Smooth muscle cell of the brain vasculature (primary cell): ENCODE measurements at regions not wholly inside any gene's neighbourhood (a gene's known extent, or its start where the extent isn't known, plus 50 kb on each side); places are given as distances from the start of the nearest gene placed in this dataset.
"Not testable (repeated sequence)": the region's sequence is repeated elsewhere in the genome, so short reads cannot be mapped to it uniquely, and the experiment has no call there.

Experiments used
- DNase-seq: peaks from one replicate; pipeline ENCODE4 v3.0.0-alpha.2; 2012; ENCODE audit warnings: low read depth, low spot score

DNA sequence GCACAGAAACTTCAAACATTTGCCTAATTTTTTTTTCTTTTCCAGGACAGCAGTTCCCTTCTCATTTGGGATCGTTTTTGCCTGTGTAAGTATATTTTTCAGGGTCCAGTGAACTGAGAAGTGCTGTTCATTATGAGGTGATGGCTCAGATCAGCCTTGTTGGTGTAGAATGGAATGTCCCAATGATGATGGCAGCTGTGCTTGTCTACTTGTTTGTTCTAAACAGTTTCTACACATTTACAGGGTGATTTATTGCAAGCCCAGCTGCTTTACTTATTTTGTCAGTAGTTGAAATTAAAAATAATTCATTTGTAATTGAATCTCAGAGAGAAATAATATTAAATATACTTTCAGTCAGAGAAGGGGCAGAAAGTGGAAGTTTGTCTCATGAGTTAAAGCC, 337.6 kb upstream of the SEMA6A start:
- no peak for DNase-seq

DNA sequence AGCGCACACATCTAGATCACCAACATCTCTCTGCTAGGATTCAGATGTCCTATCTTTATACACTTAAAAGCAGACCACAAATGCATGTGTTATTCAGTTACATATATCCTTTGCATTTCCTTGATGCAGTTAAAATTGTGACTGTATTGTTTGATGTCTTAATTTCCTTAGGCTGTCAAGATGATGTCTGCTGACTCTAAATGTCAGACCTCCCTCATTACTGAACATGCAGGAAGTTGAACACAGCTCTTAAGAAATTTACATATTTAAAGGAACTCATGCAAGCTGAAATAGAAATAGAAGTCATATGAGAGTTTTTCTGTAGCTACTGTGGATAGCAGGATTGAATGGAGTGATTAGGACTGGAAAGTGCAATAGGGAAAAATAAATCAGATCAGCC, 336.5 kb upstream of the SEMA6A start:
- no peak for DNase-seq

DNA sequence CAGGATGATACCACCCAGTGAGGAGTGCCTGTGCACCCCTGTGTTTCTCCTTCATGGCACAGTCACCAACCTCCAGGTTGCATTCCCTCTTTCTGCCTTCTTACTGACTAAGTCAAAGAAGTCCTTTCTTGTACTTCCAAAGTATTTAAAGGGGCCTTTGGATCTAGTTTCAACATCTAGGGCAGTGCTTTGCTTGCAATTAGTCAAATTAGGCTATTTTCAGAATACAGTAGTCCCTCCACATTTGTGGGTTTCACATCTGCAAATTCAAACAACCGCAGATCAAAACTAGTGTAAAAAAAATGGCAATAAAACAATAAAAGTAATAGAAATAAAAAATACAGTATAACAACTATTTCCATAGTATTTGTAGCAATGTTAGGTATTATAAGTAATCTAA, 333.9 kb upstream of the SEMA6A start:
- DNase-seq, result no peak

DNA sequence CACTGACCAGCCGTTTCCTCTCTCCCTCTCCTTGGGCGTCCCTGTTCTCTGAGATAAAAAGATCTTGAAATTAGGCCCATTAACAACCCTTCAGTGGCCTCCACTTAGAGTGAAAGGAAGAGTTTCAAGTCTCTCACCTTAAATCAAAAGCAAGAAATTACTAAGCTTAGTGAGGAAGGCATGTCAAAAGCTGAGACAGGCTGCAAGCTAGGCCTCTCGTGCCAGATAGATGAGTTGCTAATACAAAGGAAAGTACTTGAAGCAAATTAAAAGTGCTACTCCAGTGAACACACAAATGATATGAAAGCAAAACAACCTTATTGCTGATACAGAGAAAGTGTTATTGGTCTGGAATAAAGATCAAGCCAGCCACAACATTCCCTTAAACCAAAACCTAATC, 331.3 kb upstream of the SEMA6A start:
- DNase-seq, result no peak

DNA sequence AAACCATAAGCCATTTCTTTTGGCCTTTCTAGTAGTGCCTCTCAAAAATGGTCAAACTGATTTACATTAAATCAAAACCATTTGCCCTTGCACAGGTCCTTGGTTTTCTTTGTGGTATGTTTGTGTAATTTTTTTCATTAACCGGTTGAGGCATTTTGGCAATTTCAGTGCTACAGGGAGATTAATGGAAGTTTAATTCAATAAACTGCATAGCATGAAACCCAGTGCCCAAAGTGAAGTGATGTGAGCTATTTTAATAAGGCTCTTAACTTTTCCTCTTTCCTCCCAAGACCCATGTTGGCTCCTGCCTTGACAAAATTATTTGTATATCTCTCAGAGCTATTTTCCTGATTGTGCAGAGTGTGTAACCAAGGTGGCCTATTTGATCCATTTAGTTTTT, 326.2 kb upstream of the SEMA6A start:
- no peak for DNase-seq

DNA sequence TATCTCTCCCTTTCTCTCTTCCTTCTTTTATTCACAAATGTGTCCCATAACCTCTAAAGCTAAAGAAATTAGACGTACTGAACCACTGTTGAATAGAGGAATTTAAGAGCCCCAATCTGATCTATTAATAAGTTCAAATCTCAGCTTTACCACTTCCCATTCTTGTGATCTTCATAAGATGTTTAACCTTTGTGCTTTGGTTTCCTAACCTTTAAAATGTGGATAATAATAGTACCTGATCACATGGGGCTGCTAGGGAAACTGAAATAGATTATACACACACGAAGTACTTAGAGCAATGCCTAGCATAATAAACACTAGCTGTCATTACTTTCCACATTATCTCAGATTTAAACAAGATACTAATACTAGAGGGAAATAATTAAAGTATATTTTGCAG, 324.3 kb upstream of the SEMA6A start:
- no peak for DNase-seq

DNA sequence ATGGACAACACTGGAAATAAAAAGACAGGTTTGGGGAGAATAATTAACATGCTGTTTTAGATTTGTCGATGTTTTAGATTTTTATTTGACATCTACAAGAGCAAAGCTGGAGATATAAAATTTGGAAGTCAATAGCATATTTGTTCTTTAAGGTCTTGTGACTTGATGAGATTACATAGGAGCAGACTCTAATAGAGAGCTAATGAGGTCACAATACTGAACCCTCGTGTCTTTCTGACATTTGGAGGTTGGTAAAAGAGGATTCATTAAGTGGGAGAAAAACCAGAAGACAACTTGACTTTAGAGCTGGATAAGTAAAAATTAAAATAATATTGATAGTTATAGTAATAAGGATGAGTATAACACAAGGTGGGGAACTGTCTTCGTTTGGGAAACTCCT, 322.7 kb upstream of the SEMA6A start:
- no peak for DNase-seq

DNA sequence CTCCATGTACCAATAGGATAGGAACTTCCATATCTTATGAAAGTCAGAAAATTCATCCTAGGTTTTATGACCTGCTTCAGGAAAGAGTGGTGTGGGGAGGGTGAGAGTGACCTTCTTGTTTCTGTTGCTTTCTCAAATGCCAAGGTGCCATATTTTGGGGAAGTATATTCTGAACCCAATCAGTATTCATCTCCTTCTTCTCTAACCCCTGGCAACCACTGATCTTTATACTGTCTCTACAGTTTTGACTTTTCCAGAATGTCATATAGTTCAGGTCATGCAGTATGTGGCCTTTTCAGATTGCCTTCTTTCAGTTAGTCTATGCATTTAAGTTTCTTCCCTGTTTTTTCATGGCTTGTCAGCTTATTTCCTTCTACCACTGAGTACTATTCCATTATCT, 321.4 kb upstream of the SEMA6A start:
- DNase-seq, result no peak

DNA sequence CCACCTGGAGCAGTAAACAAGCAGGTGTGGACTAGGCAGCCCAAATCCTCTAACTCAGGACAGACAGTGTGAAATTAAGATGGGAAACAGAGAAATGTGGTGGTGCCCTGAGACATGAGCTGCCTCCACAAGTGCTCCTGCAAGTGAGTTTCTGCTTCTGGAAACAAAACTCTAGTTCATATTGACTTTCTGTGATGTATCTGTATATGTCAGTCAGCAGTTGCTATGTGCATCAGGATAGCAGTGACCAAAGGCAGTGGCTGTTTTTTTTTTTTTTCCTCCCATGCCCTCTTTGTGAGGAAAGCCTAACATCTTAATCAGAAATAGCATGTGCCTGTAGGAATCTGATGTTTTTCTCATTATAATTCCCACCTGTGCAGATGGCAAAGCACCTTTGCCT, 318.4 kb upstream of the SEMA6A start:
- no peak for DNase-seq

DNA sequence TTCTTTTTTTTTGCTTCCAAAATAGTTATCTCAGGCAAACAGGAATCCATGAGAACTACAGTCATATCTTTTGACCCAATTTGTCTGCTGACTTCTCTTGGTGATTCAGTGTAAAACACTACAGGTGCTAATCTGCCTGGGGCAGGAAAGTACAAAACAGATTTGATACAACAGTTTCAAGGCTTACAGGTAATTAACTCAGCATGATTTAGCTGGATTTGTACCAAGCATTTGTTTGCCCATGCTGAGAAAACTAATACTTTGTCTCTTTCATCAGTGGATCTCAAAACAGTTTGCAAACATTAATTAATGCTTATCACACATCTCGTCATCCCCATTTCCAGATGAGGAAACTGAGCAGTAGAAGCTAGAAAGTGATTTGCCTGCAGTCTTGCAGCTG, 312.5 kb upstream of the SEMA6A start:
- no peak for DNase-seq

DNA sequence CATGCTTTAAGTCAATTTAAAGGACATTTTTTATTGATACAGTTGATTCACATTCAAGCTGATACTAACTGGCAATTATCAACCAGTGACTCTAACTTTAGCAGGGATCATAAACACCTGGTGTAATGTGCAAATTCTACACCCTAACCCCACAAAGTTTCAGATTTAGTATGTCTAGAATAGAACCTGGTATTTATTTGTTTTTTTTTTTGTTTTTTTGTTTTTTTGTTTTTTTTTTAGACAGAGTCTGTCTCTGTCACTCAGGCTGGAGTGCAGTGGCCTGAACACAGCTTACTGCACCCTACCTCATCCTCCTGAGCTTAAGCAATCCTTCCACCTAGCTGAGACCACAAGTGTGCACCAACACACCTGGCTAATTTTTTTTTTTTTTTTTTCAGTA, 311.2 kb upstream of the SEMA6A start:
- DNase-seq, result no peak

DNA sequence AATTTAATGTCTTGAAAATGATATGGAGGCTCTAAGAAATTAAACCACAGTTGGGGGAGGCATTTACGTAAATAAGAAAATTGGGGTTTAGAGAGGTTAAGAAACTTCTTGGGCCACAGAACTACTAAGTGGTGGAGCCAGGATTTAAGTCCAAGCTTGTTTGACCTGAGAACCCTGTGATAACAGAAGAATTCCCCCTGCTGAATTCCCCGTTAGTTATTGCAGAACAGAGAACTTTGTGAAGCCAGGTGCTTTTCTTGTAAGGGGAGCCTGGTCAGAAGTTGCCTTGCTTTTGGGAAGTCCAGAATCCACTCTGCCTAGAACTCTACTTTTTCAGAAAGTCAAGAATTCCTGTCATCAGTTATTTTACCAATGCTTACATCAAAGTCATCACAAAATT, 309.3 kb upstream of the SEMA6A start:
- no peak for DNase-seq

DNA sequence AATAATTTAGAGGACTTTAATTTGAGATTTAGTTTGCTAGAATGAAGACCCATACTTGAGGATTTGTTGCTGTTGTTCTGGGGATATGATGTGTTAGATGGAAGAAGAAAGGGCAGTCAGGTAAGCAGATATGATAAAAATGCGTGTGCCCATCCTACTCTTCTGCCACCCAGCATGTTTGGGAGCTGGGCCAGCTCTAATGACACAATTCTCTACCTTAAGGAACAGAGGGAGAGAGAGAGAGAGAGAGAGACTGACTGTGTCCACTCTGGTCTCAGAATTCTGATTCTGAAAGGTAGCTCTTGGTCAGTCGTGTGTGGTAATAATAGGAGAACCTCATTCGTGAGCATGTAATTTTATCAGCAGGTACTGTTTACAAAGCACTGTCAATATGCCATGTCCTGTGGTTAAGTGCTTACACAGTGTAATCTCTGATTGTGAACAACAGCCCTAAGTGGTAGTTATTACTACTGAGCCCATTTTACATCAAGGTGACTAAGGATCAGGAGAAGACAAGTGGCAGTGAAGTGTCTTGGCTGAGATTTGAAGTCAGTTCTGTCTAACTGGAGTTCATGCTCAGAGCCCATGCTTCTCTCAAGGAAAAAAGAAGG, 307.4 kb upstream of the SEMA6A start:
- no peak for DNase-seq

DNA sequence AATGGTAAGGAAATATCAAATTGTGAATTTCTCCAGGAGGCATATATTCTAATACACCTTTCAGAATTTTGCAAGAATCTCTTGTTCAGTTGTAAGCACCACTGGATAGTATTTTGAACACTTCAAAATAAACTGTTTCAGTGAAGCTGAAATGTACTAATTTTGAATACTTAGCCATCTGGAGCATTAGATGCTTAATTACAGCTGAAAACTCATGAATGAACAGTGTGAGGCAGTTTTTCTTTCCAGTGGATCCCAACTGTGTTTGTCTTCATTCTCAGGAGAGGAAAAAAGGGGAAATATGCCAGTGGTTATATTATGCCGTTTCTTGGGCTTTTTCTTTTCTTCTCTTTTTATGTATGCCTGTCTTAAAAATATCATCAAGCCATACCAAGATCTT, 306.0 kb upstream of the SEMA6A start:
- no peak for DNase-seq

DNA sequence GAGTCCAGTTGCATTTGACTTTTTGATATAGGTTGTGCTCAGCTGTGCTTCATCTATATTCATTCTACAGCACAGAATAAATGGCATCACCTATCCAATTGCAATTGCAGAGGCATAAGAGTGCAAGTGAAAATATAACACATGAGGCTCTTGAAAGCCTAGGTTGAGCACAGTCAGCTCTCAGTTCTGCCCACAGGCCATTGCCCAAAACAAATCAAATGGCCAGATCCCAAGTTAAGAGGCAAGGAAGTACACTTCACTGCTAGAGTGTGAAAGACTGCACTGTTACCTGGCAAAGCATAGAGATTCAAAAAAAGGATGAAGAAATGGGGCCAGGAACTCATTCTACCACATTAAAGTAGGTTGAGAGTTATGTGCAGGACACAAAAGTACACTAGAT, 305.5 kb upstream of the SEMA6A start:
- no peak for DNase-seq

DNA sequence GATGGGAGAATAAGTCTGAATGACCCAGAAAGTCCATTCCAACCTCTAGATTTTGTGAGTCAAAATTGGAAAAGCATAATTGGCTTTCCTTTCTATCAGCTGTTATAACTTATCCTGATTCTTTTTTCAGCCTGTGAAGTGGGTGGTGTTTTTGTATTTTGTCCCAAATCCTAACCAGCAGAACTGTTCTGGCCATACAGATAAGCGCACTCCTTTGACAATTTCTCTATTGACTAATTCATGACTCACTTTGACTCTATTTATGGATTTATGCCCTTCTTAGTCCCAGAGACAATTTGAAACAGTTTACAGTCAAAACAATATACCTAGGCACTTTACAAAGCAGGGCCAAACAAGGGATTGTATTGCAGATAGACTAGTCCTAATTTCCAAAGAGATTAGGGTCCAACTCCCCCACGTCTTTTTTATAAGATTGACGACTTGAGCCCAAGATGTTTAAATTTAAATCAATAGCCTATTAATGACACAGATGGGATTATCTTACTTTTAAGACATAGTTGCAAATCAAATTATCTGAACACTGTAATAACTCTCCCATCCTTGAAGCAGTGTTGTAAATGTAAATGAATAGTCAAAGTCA, 301.7 kb upstream of the SEMA6A start:
- no peak for DNase-seq

DNA sequence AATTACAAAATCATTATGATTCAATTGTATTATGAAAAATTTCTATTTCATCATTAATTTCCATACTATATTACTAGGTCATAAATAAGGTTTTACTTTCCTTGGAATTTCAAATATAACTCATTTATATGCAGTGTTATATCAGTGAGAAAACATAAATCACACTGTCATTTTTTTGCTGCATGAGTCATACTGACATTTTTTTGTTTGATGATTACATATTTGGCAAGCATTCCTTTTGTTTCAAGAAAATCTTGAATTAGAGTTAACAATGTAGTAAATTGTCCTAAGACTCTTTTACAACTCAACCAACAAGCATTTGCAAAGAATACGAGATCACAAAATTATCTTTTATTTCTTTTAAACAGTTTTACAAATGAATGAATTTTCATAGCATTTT, 298.4 kb upstream of the SEMA6A start:
- DNase-seq, result no peak

DNA sequence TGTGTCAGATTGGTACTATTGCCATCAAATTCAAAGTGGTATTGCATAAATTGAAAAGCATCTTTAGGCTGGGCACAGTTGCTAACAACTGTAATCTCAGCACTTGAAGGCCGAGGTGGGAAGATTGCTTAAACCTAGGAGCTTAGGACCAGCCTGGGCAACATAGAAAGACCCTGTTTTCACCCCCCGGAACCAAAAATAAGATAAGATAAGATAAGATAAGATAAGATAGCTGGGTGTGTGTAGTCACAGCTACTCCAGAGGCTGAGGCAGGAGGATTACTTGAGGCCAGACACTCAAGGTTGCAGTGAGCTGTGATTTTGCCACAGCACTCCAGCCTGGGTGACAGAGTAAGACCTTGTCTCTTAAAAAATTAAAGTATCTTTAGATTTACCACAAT, 297.9 kb upstream of the SEMA6A start:
- DNase-seq, result no peak

DNA sequence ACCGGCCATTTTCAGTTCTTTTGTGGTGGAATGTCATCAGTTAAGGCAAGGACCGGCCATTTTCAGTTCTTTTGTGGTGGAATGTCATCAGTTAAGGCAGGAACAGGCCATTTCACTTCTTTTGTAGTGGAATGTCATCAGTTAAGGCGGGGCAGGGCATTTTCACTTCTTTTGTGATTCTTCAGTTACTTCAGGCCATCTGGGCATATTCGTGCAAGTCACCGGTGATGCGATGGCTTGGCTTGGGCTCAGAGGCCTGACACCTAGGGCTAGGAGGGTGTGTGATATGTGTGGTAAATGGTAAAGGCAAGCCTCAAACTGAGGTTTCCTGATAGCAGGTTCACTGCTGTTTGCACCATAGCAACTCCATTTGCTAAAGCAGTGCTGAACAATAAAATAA, 293.2 kb upstream of the SEMA6A start:
- DNase-seq, result not testable (repeated sequence)

DNA sequence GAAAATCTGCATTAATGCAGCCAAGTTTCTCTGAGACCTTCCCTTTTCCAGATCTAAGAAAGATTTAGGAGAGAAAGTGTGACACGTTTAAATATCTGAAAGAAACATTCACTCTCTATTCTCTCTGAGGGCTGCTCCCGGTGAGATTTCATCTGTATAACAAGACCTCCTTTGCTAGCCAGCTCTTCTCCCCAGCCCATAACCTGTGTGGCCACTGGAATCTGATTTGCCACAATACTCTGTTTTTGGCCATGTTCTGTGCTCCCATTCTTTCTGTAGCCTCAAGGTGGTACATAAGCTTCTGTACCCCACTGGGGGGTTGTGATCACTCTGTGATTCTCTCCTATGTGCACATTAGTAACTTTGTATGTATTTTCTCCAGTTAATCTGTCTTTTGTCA, 291.0 kb upstream of the SEMA6A start:
- DNase-seq, result no peak

DNA sequence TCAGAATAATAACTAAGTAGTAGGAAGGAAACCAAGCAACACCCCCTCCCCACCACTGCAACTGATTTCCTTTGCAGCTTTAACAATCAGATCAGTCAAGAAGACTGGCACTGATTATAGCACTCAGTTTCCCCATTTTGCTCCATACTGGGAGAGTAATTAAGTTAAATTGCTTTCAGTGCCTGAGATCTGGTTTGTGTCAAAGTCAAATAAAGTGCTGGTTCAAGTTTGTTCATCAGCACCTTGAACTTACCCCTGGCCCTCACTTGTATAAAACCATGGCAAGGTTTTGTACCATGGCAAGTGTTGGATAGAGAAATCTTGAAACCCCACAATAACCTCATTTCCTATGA, 290.2 kb upstream of the SEMA6A start:
- DNase-seq, result no peak

DNA sequence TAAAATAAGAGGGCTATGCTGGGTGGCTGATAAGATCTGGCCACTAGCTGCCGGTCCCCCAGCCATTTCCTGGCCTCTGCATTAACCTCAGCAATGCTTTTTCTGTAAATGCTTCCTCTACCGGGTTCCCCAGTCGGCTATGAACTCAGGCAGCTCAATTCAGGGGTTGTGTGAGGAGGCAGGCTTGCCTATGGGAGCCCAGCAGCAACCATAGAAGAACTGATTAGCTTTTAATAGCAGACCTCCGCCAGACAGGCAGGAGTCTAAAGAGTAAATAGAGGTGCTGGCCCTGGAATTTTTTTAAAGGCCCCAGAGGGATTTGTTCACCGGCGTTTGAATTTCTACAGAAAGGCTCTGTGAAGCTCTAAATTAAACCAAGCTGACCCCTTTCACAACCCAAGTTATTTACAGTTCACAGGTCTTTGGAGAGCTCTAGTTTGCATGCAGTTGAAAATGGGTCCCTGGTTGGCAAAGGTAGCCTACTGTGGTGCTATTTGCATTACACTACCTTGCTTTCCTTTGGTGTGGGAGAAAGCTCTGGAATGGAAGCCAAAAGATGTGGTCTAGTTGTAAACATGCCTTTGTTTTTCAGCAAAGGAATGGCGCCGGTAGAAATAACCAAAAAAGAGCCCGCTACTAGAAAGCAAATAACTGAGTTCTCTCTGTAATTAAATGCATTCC, 289.7 kb upstream of the SEMA6A start:
- no peak for DNase-seq

DNA sequence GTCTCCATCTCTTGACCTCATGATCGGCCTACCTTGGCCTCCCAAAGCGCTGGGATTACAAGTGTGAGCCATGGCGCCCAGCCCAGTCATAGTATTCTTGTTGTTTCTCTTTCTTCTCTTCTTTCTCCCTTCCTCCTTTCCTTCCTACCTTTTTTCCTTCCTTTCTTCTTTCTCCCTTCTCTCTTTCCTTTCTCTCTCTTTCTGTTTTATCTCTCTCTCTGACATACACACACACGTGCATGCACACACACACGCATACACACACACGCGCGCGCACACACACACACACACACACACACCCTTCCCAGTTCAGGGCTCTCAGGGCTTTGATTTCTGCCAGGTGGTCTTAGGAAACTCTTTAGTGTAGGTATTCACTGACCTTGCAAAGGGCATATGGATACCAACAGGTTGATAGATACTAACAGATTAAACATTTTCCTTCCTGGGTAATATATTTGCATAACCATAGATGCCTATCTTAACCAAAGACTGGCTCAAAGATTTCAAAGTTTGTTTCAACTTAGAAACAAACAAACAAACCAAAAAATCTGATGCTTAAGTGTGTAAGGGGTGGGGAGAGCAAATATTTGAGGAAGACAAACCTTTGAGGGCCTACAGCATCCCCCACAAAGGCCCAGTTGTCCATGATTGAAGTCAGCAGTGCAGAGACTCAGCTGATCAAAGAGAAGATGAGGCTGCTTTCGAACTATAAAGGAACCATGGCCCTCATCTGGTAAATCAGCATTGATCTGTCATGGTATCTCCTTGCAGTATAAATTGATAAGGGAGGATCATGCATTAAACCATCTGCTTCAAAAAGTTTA, 288.2 kb upstream of the SEMA6A start:
- no peak for DNase-seq
